GM19438 (cell line): ENCODE measurements at regions not wholly inside any gene's neighbourhood (a gene's known extent, or its start where the extent isn't known, plus 50 kb on each side); places are given as distances from the start of the nearest gene placed in this dataset.
A peak's percentile ranks its signal among the peaks of the same experiment; 100 is the strongest.
"Not testable (repeated sequence)": the region's sequence is repeated elsewhere in the genome, so short reads cannot be mapped to it uniquely, and the experiment has no call there.

Experiments used
- ATAC-seq: cut with Tn5 transposase; IDR thresholded peaks from one replicate; pipeline ENCODE4 v1.9.1; 2021; ENCODE audit warnings: low read depth; ENCODE audit not compliant: unreplicated experiment

DNA sequence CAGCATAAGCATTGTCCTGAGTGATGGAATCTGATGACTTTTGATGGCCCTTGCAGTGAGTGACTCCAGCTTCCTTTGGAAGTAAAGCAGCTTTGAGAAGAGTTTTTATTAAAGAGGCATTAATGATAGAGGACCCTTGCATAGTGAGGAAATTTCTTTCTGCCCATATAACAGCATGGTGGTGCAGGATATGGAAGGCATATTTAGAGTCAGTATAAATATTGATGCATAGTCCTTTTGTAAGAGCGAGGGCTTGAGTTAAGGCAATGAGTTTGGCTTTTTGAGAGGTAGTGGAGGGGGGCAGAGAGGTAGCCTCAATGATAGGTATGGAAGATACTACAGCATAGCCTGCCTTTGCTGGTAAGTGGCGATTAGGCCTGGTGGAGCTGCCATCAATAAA lies 87.7 kb upstream of the DNAH14 start:
- not testable (repeated sequence) for ATAC-seq

DNA sequence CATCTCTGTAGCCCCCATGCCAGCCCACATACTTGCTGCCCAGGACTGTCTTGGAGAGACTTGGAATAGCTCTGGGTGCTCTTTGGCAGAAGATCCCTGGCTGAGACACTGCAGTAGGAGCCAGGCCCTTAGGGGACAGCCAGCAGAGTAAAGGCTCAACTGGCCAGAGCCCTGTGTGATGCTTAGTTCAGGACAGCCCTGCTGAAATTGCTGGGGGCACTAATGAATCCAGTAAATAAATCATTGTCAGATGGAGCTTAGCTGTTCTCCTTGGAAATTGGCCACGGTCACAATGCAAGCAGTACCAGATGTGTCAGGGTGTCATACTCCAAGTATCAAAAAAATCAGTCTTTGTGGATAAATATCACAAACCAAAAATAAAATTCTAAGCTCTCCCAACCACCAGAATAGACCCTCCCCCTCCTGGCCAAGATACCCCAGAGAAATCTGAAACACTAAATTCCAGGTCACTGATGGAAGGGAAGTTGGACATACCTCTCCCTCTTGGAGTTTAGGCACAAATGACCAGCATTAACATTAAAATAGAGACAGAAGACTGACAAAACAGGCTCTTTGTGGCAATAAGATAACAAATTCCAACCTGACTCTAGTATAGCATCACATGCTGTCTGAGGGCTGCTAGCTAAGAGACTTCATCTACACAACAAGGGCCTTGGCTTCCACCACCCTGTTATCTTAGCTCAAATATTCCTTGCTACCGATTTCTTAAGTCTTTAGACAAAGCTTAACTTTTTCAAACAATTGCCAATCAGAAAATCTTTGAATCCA lies 83.2 kb upstream of the DNAH14 start:
- no peak for ATAC-seq

DNA sequence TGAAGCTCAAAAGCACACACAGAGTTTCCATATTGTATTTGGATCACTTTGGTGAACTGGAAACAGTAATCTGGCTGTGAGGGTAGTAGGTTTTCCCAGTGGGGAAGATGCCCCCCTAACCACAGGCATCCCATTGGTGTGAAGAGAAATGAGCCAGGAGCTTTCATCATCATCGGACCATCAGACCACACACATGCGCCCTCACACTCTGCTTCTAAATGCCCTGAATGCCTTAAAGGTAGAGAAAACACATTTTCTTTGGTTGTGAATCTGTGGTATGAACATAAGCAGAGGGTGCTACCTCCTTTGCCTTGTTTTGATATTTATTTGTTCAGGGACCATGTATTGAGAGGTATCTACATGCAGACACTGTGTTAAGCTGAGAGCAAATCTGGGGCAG lies 79.0 kb upstream of the DNAH14 start:
- no peak for ATAC-seq

DNA sequence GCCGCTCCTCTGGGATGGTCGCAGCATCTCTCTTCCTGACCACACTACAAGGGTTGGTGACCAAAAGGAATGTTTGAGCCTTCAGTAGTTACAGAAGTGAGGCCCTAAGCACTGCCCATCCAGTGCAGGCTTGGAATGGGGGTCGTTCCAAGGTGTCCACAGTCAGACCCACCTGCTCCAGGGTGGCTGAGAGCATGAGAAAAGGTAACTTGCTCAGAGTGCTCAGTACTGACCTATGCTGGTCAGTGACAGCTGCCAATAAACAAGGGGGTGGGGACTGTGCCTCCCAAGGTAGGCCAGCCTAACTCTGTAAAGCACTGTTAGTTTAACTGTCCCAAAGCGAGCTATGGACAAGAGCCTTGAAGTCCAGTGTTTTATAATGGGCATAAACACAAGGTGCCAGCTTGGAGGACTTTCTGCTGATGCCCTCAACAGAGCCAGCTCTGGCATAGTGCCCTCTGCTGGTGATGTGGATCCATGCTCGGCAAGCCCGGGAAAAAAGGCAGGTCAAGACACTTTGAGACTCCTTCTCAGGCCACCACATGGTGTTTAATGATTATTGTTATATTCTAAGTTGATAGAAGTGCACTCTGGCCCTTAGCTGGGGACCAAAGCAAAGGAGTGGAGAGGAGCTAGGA lies 78.1 kb upstream of the DNAH14 start:
- peak; percentile 66 for ATAC-seq

DNA sequence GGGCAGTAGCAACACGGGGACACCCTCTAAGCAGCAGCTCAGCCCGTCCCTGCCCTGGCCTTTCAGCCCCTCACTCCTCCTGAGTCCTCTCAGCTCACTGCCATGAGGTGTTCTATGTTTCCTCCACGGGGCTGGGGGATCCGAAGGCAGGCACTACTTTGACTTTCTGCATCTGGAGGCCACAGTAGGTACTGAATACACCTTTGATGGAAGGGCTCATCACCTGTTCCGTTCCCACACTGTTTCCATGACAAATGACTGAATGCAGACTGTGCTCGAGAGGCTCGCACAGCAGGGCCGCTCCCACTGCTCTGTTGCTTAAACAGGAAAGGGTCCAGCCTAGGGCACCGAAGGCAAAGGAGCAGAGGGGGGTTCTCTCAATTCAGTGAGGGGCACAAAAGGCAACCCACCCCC lies 77.6 kb upstream of the DNAH14 start:
- ATAC-seq: no peak

DNA sequence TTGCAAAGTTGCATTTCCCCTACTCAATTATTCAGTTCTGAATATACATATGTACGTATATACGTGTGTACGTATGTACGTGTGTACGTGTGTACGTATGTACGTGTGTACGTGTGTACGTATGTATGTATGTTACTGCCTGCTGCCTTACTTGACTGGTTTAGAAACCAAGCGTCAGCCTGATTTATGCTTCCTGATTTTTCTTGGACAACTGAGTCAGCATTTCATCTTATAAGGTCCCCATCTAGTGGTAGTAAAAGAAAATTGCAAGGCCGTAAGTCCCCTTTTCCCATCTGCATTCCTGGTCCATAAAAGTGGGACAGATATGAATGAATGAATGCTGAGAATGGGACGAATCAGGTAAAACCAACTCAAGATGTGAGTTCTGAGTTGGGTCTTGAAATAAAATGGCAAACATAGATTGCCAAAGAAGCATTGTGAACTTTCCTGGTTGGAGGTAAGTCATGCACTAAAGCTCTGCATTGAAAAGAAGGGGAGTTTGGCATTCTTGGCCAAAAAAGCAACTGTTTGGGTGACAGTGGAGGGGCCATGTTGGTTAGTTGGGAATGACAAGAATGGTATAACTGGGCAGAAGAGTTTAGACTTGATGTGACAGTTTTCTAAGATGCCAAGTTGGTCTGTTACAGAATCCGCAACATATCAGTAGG lies 76.4 kb upstream of the DNAH14 start:
- ATAC-seq: no peak

DNA sequence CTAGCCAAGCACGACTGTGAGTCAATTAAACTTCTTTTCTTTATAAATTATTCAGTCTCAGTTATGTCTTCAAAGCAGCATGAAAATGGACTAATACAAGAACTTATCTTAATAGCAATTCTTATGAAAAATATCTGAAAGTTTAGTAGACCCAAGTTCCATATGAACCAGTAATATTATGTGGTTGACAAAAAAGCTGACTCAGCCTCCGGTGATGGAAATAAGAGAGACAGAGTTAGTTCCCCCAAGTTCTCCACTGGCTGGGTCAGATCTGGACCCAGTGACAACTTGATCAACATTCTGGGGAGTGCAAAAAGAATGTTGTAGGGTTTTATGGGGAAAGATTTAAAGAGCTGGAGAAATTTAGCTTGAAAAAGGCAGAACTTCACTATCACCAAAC lies 72.5 kb upstream of the DNAH14 start:
- ATAC-seq: no peak

DNA sequence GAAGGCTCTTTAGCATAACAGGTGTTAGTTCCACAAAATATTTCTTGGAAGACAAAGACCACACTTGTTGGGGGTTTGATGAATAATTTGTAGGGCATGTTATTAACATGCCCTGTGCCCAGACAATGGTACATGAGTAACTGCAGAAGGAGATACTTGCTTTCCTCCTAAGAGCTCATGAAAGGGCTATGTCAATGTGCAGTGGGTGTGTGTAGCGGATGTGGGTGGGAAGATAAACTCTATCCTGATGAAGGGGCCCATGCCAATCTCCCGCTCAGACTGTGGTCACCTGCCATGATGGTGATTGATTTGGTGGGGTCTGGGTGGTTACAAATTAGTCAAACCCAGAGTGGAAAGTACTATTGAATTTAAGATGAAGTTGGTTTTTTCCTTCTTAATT lies 69.8 kb upstream of the DNAH14 start:
- no peak for ATAC-seq

DNA sequence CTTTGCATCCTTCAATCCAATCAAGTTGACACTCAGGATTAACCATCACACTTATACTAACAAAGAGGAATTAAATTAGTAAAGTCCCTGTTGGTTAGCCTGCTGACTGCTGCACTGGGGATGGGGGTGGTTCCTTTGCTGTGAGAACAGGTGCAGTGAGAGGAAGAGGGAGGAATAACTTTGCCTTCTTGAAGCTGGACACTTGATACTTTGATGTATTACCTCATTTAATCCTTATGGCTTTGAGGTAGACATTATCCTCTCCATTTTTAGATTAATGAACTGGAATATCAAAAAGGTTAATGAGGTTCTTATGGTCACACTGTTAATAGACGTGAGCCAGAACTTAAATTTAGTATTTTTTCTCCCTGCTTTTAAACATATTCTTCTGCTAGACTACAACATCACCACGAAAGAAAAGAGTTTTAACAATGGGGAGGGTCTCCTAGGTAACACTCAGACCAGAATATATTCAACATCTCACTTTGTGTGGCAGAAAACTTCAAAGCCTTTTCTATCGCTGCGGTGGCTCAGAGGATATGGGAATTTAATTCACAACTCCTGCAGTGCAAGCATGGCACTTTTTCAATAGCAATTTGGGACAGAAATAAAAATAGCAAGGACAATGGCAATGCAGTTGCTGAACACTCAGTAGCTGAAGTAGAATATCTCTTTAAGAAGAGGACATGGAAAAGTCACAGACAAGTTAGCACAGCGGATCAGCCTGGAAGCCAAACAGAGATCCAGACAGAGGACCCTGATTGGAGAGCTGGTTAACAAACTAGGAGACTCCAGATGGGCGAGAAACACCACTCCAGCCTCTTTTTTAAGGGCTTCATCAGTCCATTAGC lies 68.8 kb upstream of the DNAH14 start:
- ATAC-seq: no peak

DNA sequence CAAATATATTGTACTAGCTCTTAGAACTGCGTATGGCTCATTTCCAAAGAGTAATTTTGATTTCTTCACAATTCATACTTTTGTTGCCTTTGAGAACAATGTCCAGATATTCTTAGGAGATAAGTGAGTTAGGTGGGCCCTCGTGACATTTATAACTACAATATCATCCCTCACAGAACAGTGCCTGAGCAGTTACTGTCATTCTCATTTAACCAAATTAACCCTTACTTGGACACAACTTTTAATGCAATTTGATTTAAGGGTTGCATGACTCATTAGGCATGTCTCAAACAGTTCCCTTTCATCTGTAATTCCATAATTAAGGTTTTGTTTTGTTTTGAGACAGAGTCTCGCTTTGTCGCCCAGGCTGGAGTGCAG lies 68.1 kb upstream of the DNAH14 start:
- no peak for ATAC-seq

DNA sequence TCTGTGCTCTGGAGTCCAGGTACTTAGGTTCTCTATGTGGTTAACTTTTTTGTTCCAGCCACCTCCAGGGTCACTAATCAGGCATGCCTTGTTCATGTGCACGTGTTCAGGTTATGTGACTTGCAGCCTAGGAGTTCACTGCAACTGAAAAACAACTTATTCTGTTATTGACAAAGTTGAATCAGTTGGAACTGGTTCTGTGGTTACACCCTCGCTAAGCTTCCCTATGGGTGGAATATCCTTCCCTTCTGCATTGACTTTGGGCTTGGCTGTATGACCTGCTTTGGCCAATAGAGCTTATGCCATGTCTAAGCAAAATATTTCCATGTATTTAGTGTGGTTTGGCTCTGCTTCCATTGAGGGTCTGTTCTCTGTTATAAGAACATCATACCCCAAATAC lies 66.0 kb upstream of the DNAH14 start:
- no peak for ATAC-seq

DNA sequence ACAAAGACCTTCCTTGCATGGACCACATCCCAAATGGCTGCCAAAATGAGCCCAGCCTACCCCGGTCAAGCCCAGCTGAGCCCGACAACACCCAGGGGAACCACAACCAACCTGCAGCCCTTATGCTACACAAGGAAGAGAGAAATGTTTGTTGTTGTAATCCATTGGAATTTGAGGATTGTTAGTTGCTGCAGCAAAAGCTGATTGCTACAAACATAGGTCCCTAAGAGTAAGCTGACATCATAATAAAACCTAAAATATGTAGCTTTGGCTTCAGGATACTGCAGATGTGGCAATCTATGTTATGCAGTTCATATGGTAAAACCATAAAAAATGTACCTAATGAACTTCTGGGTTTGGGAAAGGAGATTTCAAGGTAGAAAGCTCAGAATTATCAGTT lies 65.5 kb upstream of the DNAH14 start:
- ATAC-seq: no peak

DNA sequence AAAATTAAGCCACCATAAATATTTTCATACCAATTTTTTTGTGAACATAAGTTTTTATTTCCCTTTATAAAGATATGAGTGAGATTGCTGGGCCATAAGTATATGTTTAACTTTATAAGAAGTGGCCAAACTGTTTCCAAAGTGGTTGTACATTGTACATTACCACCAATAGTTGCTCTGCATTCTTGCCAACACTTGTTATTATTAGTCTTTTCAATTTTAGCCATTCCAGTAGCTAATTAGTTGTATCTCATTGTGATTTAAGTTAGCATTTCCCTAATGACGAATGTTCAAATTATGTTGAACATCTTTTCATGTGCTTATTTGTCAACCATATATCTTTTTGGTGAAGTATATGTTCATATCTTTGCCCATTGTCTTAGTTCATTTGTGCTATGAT lies 64.0 kb upstream of the DNAH14 start:
- no peak for ATAC-seq

DNA sequence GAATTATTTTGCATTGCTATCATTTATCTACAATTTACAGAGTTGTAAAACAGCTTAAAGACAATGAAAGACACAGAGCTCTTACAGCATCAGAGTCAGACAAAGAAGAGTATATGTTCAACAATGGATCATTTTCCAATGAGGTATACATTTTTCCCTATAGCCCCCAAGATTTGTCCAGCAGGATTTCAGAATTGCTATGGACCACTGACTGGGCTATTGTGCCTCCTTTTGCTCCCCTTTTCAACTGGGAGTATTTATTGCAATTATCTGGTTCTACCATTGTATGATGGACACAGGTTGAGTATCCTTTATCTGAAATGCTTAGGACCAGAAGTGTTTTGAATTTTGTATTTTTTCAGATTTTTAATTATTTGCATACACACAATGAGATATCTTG lies 62.5 kb upstream of the DNAH14 start:
- ATAC-seq: no peak

DNA sequence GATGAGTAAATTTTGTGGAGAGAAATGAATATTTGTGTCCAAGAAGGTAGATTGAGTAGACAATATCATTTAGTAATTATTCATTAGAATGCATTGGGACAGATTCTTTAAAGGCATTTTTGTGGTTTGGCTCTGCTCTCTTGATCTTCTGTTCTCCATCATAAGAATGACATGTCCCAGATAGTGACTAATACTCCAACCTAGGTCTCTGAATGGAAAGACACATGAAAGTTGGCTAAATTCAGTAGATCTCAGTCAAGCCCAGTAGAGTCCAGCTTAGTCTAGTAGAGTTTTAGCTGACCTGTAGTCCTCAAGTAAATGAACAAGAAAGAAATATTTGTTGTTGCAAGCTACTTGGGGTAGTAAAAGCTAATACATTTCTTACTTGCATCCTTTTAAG lies 61.8 kb upstream of the DNAH14 start:
- no peak for ATAC-seq

DNA sequence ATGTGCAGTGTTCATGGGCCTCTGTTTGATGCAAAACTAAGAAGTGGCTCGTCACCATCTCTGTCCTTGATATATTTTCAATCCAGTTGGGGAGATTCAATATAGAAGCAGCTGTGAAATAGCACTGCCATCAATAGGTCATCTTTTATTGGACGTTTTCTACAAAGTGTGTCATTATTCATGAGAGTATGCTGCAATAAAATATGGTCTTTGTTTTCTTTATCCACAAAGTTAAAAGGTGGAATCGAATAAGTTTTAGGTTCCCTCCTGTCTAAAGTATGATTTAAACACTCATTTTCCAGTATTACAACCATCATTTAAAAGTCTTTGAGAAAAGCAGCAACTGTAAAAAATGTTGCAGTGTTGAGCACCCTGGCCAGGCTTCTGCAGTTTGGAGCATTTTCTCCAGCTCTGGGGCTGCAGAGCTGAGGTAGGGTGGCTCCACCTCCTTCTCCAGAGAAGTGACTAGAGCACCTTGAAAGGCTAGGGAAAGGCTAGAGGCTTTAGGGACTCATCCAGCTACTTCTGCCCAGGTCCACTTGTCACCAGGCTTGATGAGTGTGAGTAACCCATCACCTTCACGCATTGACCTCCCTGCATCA lies 56.5 kb upstream of the DNAH14 start:
- ATAC-seq: no peak

DNA sequence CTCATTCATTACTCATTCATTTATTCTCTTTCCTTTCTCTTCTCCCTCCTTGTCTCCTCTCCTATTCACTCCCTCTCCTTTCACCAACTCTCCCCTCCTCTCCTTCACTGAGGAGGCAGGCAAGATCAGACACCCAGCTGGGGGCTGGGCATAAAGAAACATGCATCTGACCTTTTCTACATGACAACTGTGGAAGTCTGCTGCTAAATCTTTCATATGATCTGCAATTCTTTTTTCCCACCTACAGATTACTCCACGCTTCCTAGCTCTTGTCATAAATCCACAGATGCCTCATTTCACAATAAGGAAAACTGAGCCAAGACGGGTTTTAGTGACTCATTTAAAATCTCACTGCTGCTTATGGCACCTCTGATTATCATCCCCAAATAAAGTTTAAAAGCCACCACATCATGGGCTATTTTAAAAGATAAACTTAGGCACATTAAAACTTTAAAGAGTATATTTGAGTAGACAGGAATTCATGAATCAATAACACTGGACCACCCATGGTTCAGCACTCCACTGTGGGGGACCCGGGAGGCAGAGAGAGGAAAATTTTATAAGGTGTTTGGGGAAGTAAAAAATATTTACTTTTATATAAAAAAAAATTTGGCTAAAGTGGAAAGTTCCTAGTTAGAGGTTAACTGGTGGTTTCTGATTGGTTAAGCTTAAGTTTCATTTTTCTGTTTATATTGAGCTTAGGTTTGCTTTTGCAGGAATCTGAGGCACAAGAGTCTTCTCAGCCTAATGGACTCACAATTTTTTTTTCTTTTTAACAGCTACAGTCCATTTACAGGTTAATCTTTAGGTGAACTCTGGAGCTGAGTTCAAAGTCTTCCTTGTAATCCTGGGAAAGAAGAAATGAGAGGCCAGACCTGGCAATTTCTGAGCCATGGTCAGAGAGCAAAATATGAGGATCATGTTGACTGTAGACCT lies 55.8 kb upstream of the DNAH14 start:
- no peak for ATAC-seq

DNA sequence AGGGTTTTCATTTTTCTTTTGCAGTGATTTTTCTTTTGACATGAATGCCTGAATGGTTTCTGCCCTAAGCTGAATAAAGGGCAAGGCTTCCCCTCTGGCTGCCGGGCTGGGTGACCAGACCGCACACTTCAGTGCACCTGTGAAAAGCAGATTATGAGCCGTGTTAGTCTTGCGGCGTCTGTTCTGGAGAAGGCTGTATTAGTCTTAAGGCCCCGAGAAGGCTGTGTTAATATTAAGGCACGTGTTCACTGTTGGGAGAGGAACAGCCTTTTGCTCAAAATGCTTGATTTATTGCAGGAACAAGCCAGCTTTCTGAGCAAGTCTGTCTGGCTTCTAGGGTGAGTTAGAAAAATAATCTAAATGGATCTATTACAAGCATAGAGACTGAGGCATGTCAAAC lies 54.7 kb upstream of the DNAH14 start:
- ATAC-seq: no peak

DNA sequence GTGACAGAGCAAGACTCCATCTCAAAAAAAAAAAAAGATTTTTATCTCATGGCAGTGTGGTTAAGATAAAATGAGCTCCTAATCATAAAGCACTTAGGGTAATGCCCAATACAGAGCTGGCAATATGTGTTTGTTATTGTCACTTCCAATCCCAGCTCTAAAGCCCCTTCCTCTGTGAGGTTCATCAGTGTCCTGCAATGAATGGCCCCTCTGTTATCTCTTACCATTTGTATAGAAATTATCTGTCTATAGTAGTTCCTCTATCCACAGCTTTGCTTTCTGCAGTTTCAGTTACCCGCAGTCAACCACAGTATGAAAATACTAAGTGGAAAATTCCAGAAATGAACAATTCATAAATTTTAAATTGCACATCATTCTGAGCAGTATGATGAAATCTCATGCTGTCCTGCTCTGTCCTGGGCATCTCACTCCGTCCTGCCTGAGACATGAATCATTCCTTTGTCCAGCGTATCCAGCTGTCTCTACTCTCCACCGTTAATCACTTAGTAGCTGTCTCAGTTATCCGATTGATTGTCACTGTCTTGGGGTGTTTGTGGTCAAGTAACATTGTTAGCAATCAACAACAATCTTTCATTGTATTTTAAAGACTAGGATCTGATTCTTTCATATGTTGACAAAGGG lies 50.2 kb upstream of the DNAH14 start:
- no peak for ATAC-seq
